ENCODE measurements at regions not wholly inside any gene's neighbourhood (a gene's known extent, or its start where the extent isn't known, plus 50 kb on each side); places are given as distances from the start of the nearest gene placed in this dataset.

DNA sequence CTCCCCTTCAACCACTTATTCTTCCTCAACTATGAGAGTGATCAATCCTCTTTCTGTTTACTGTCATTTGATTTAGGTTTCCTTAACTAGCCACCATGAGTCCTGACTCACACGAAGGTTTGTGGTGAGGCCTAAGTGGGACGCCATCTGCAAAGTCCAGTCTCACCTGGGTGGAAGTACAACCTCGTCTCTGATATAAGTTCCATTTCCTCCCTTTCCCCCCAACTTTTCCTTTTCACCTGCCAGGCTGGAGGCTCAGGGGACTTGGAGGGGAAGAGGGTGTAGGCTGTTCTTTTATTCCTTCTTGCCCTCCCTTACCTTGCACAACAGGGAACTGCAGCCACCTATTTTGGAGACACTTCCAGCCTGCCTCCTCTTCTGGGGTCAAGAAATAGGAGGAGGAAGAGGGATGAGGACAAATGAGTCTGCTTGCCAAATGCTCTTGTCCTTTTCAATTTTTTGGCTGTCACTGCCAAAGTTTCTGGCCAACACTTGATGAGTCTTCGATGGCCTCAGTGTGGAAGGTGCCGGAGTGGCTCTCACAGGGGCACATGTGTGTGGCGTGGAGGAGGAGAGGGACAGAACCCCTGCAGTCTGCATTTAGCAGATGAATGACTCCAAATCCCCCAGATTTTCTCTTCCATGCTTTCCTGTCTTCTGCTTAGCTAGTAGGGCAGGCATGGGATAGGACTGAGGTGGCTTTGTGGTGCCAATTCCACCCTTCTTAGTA is 249.6 kb downstream of the NSG2 start:
- WGBS (ENCODE audit: extremely low coverage, insufficient coverage, low lambda C conversion rate), result no CpG with 5 or more reads among the region's 6 CpGs
- H3K79me2 ChIP-seq (ENCODE audit: control insufficient read depth, insufficient read depth, low read length), result no peaks in the 10 kb centered on the region
- DNase-seq, result no peak

DNA sequence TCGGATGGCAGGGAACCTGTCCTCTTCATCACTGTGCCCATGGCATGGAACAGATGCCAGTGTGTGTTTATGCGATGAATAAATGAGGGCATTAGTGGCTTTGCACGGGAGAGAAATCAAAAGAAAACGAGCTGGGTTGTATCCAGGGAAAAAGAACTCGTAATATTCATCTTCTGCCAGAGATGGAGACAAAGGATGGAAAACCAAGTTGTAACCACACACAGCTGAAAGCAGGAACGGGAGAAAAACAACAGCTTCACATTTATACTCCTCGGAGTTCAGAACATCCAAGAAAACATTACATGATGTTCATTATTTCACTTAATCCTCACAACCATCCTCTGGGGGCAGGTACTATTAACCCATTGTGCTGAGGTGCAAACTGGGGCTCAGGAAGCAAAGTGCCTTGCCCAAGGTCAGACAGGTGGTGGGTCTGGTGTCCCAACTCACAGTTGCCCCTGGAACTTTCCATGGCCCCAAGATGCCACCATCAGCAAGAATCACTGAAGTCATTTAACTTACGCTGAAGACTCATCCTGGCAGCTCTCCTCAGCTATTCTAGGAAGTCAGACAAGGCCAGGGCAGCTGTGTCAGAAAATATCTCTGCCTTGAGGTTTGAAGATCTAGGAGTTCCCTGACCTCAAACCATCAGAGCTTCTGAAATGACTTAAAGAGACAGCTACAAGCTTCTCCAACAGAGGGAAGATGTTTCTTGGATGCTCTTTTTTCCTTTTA is 250.4 kb downstream of the NSG2 start:
- Histone ChIP-seq H3K4me3 (ENCODE audit: low read length) (no peak overlapping the region), H2AK5ac (ENCODE audit: low read length) (no peak overlapping the region), H3K27me3 (ENCODE audit: insufficient read depth, low read length, poor library complexity) (no peaks in the 10 kb centered on the region), H3K18ac (ENCODE audit: low read length) (no peak overlapping the region), H3K36me3 (ENCODE audit: control insufficient read depth, insufficient read depth, low read length) (no peaks in the 10 kb centered on the region), H3K4me2 (ENCODE audit: low read length) (no peak overlapping the region), H3K9ac (ENCODE audit: low read length) (no peak overlapping the region), H3K27ac (ENCODE audit: low read depth, low read length) (no peak overlapping the region), H3K4me1 (ENCODE audit: control insufficient read depth, low read depth, low read length) (peaks cover under 1% of the 10 kb centered on the region), H2BK15ac (replicated peaks; ENCODE audit: low read depth) (no peak overlapping the region), H3K4ac (ENCODE audit: low read depth, low read length) (no peak overlapping the region), H3K56ac (ENCODE audit: low read length) (no peak overlapping the region), H3K79me2 (ENCODE audit: control insufficient read depth, insufficient read depth, low read length) (no peaks in the 10 kb centered on the region), H2BK120ac (ENCODE audit: low read depth, low read length) (no peak overlapping the region), H4K8ac (ENCODE audit: low read depth, low read length) (no peak overlapping the region), H2BK5ac (ENCODE audit: low read length) (no peak overlapping the region), H4K5ac (ENCODE audit: low read length) (no peak overlapping the region), H3K23ac (ENCODE audit: low read length) (no peak overlapping the region), H3K79me1 (ENCODE audit: low read length) (no peaks in the 10 kb centered on the region)
- DNase-seq, result no peak
- WGBS (ENCODE audit: extremely low coverage, insufficient coverage, low lambda C conversion rate), result no CpG with 5 or more reads among the region's 8 CpGs

More for the DNA sequence above, 249.6 kb downstream of the NSG2 start:
- Histone ChIP-seq H3K56ac (ENCODE audit: low read length) (no peak overlapping the region), H2BK120ac (ENCODE audit: low read depth, low read length) (no peak overlapping the region), H3K27me3 (ENCODE audit: insufficient read depth, low read length, poor library complexity) (no peaks in the 10 kb centered on the region), H3K4me2 (ENCODE audit: low read length) (no peak overlapping the region), H3K79me1 (ENCODE audit: low read length) (no peaks in the 10 kb centered on the region), H3K23ac (ENCODE audit: low read length) (no peak overlapping the region), H3K36me3 (ENCODE audit: control insufficient read depth, insufficient read depth, low read length) (no peaks in the 10 kb centered on the region), H2AK5ac (ENCODE audit: low read length) (no peak overlapping the region), H2BK5ac (ENCODE audit: low read length) (no peak overlapping the region), H2BK15ac (replicated peaks; ENCODE audit: low read depth) (no peak overlapping the region), H3K18ac (ENCODE audit: low read length) (no peak overlapping the region), H3K9ac (ENCODE audit: low read length) (no peak overlapping the region), H3K4ac (ENCODE audit: low read depth, low read length) (no peak overlapping the region), H3K4me1 (ENCODE audit: control insufficient read depth, low read depth, low read length) (no peaks in the 10 kb centered on the region), H4K8ac (ENCODE audit: low read depth, low read length) (no peak overlapping the region), H3K27ac (ENCODE audit: low read depth, low read length) (no peak overlapping the region), H4K5ac (ENCODE audit: low read length) (no peak overlapping the region), H3K4me3 (ENCODE audit: low read length) (no peak overlapping the region)

DNA sequence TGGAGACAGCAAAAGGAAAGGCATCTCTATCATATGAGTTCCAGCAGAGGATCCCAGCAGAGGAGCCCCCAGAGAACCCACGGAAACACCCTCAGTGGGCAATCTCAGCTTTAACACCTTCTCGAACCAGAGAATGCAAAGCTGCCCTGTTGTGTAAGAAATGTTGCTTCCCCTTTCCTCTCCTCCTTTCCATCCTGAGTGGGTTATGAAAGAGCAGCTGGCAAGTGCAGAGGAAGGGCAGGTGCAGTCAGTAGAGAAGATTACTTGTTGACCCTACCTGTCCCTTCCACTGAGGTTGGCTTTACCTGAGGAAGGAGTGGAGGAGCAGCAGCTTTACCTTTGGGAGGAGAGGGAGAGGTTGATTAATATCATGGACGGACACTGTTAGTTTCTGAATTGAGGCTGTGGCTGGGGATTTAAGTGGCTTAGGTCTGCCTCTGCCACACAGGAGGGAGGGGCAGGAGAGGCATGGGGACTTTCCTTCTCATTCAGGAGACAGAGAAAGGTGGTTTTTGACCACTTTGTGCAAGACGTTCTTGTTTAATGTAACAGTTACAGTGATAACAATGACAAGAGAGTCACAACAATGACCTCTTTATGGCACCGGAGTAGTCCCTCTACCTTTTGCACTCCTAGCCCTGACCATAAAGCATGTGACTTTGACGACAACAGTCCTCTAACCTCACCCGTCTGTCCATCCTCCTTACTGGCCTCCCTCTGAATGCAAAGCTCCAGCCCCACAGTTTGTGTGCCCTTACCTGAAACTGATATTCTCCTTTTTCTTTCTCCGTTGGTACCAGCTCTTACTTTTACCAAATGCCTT is 254.8 kb downstream of the NSG2 start:
- Histone ChIP-seq H3K4me2 (ENCODE audit: low read length) (no peak overlapping the region), H3K27me3 (ENCODE audit: insufficient read depth, low read length, poor library complexity) (no peaks in the 10 kb centered on the region), H3K56ac (ENCODE audit: low read length) (no peak overlapping the region), H3K4me3 (ENCODE audit: low read length) (no peak overlapping the region), H4K8ac (ENCODE audit: low read depth, low read length) (no peak overlapping the region), H4K5ac (ENCODE audit: low read length) (no peak overlapping the region), H3K27ac (ENCODE audit: low read depth, low read length) (no peak overlapping the region), H3K23ac (ENCODE audit: low read length) (no peak overlapping the region), H3K36me3 (ENCODE audit: control insufficient read depth, insufficient read depth, low read length) (no peaks in the 10 kb centered on the region), H2BK5ac (ENCODE audit: low read length) (no peak overlapping the region), H3K79me2 (ENCODE audit: control insufficient read depth, insufficient read depth, low read length) (no peaks in the 10 kb centered on the region), H2BK15ac (replicated peaks; ENCODE audit: low read depth) (no peak overlapping the region), H3K79me1 (ENCODE audit: low read length) (no peaks in the 10 kb centered on the region), H2BK120ac (ENCODE audit: low read depth, low read length) (no peak overlapping the region), H3K4ac (ENCODE audit: low read depth, low read length) (no peak overlapping the region), H3K18ac (ENCODE audit: low read length) (no peak overlapping the region), H3K4me1 (ENCODE audit: control insufficient read depth, low read depth, low read length) (peaks cover 5% of the 10 kb centered on the region), H3K9ac (ENCODE audit: low read length) (no peak overlapping the region), H2AK5ac (ENCODE audit: low read length) (no peak overlapping the region)
- no CpG with 5 or more reads among the region's 8 CpGs for whole genome bisulfite sequencing (ENCODE audit: extremely low coverage, insufficient coverage, low lambda C conversion rate)
- DNase-seq, result no peak

DNA sequence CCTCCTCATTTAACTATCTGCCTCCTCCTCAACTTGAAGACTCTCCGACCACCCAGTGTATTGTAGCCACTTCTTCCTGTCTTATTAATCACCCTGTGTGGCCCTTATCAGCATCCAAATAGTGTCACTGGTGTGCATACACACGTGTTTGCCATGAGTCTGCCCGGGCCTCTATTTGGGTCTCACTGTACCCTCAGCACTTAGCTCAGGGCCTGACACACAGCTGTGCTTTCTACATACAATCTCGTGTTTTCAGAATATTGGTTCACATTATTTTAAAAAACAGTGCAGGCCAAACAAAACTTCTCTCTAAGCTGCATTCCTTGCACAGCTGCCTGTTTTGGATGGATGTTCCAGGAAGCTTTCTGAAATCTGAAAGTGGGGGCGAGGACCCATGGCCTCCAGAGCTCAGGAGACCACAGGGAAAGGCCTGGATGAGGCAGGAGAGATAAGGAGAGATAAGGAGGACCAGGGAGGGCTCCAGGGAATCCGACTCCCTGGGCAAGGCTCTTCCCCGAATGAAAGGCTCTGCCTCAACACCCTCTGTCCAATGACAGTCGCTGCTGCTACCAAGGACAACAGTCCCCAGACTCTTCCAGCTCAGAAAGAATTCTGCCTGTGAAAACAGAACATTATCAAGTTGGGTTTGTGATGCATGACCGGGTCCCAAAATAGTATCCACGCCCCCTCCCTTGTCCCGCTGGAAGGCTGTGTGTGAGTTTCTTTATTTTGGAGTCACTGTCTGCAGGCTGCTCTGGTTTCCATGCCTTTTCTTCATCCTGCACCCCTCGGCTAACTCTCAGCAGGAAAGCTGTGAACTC is 255.6 kb downstream of the NSG2 start:
- Histone ChIP-seq H4K8ac (ENCODE audit: low read depth, low read length) (no peak overlapping the region), H3K4me1 (ENCODE audit: control insufficient read depth, low read depth, low read length) (peaks cover 8% of the 10 kb centered on the region), H3K36me3 (ENCODE audit: control insufficient read depth, insufficient read depth, low read length) (no peaks in the 10 kb centered on the region), H3K56ac (ENCODE audit: low read length) (no peak overlapping the region), H4K5ac (ENCODE audit: low read length) (no peak overlapping the region), H2BK15ac (replicated peaks; ENCODE audit: low read depth) (no peak overlapping the region), H3K27ac (ENCODE audit: low read depth, low read length) (no peak overlapping the region), H3K27me3 (ENCODE audit: insufficient read depth, low read length, poor library complexity) (no peaks in the 10 kb centered on the region), H2BK5ac (ENCODE audit: low read length) (no peak overlapping the region), H3K79me1 (ENCODE audit: low read length) (no peaks in the 10 kb centered on the region), H2AK5ac (ENCODE audit: low read length) (no peak overlapping the region), H3K4me3 (ENCODE audit: low read length) (no peak overlapping the region), H3K23ac (ENCODE audit: low read length) (no peak overlapping the region), H2BK120ac (ENCODE audit: low read depth, low read length) (no peak overlapping the region), H3K4ac (ENCODE audit: low read depth, low read length) (no peak overlapping the region), H3K9ac (ENCODE audit: low read length) (no peak overlapping the region), H3K79me2 (ENCODE audit: control insufficient read depth, insufficient read depth, low read length) (no peaks in the 10 kb centered on the region), H3K4me2 (ENCODE audit: low read length) (no peak overlapping the region), H3K18ac (ENCODE audit: low read length) (no peak overlapping the region)
- no CpG with 5 or more reads among the region's 12 CpGs for WGBS (ENCODE audit: extremely low coverage, insufficient coverage, low lambda C conversion rate)
- DNase-seq, result peak; percentile 83

DNA sequence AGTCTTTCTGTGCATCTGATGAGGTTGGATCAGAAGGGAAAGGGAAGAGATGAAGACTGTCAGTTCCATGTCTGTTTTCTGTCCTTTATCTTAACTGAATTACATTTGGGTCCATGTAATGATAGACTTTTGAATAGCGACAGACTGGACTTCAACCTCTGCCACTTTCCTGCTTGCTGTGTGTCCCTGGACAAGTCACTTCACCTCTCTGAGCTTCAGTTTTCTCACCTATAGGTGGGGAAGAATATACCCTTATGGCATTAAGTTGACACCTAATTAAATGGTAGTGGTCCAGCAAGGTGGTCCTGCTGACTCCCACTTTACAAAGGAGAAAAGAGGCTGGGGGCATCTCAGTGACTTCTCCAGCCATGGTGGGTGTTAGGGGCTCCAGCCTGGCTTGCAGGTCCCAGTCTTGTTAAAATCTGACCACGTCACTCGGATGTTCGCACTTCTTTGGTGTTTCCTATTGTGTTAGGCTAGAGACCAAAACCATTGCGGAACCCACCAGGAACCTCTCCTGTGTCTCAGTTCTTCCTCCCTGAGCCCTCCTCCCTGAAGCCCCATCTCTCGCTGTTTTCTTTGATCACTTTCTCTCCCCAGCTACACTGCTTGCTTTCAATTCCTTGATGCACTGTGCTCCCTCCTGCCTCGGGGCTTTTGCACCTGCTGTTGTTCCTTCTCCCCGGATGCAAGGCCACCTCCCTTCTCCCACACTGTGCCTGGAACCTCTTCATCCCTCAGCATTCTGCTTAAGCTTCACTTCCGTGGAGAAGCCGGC is 256.5 kb downstream of the NSG2 start:
- Histone ChIP-seq H3K4me3 (ENCODE audit: low read length) (no peak overlapping the region), H2BK5ac (ENCODE audit: low read length) (no peak overlapping the region), H3K36me3 (ENCODE audit: control insufficient read depth, insufficient read depth, low read length) (no peaks in the 10 kb centered on the region), H3K4me1 (ENCODE audit: control insufficient read depth, low read depth, low read length) (peaks cover 8% of the 10 kb centered on the region), H3K79me1 (ENCODE audit: low read length) (no peaks in the 10 kb centered on the region), H2BK15ac (replicated peaks; ENCODE audit: low read depth) (no peak overlapping the region), H3K27me3 (ENCODE audit: insufficient read depth, low read length, poor library complexity) (no peaks in the 10 kb centered on the region), H3K18ac (ENCODE audit: low read length) (no peak overlapping the region), H3K79me2 (ENCODE audit: control insufficient read depth, insufficient read depth, low read length) (no peaks in the 10 kb centered on the region), H3K27ac (ENCODE audit: low read depth, low read length) (no peak overlapping the region), H2BK120ac (ENCODE audit: low read depth, low read length) (no peak overlapping the region), H2AK5ac (ENCODE audit: low read length) (no peak overlapping the region), H3K9ac (ENCODE audit: low read length) (no peak overlapping the region), H3K23ac (ENCODE audit: low read length) (no peak overlapping the region), H3K56ac (ENCODE audit: low read length) (no peak overlapping the region), H4K5ac (ENCODE audit: low read length) (no peak overlapping the region), H3K4me2 (ENCODE audit: low read length) (no peak overlapping the region), H4K8ac (ENCODE audit: low read depth, low read length) (no peak overlapping the region), H3K4ac (ENCODE audit: low read depth, low read length) (no peak overlapping the region)
- DNase-seq, result no peak
- no CpG with 5 or more reads among the region's 10 CpGs for WGBS (ENCODE audit: extremely low coverage, insufficient coverage, low lambda C conversion rate)
